PC-9 (cell line): ENCODE measurements at regions not wholly inside any gene's neighbourhood (a gene's known extent, or its start where the extent isn't known, plus 50 kb on each side); places are given as distances from the start of the nearest gene placed in this dataset.

Experiments used
- BruUV-seq: library from RNA; stranded (reverse); fragments of 400-500 nt; replicated peaks from 2 replicates; lab custom pipeline; 2021; lab: Mats Ljungman, UMichigan
- CTCF ChIA-PET: fragments of 300-600 bp; sonication (Branson Sonifier 250); formaldehyde crosslinking; loops from one replicate; lab custom pipeline; 2022; ENCODE audit warnings: antibody characterized with exemption; lab: Charles Lee
- POLR2A ChIA-PET: fragments of 300-600 bp; sonication (Branson Sonifier 250); formaldehyde crosslinking; loops from one replicate; lab custom pipeline; 2022; ENCODE audit warnings: antibody characterized with exemption; ENCODE audit not compliant: unreplicated experiment; lab: Charles Lee
- DNase-seq, 2 experiments: peaks; one replicate each; pipeline versions ENCODE4 v3.0.0 to v3.0.0-alpha.2; 2015 to 2022; ENCODE audit warnings: mixed read lengths in 1 of 2
- H2AFZ ChIP-seq: fragments of 200-600 bp; sonication (generic); 2 replicates; pipeline ENCODE4 v1.8.1; 2017; ENCODE audit warnings: antibody characterized with exemption
- H3F3A ChIP-seq: fragments of 200-600 bp; sonication (generic); 2 replicates; pipeline ENCODE4 v1.8.1; 2017; ENCODE audit warnings: antibody characterized with exemption, mild to moderate bottlenecking, low read depth; ENCODE audit not compliant: insufficient read depth
- H3K27ac ChIP-seq: fragments of 200-600 bp; sonication (generic); 2 replicates; pipeline ENCODE4 v1.6.1; 2016; ENCODE audit warnings: mixed run types
- H3K27me3 ChIP-seq: fragments of 200-600 bp; sonication (generic); 2 replicates; pipeline ENCODE4 v1.6.1; 2016; ENCODE audit warnings: low read depth, mixed run types; ENCODE audit not compliant: insufficient read depth
- H3K36me3 ChIP-seq: fragments of 200-600 bp; sonication (generic); 2 replicates; pipeline ENCODE4 v1.6.1; 2016; ENCODE audit warnings: low read depth, mixed run types
- H3K4me1 ChIP-seq: fragments of 200-600 bp; sonication (generic); replicated peaks from 2 replicates; pipeline ENCODE4 v1.6.1; 2016; ENCODE audit warnings: mixed run types; ENCODE audit not compliant: insufficient read depth
- H3K4me2 ChIP-seq: fragments of 200-600 bp; sonication (generic); 2 replicates; pipeline ENCODE4 v1.6.1; 2017; ENCODE audit warnings: mixed run types
- H3K4me3 ChIP-seq: fragments of 200-600 bp; sonication (generic); 2 replicates; pipeline ENCODE4 v1.6.1; 2016; ENCODE audit warnings: mixed run types
- H3K79me2 ChIP-seq: fragments of 200-600 bp; sonication (generic); 2 replicates; pipeline ENCODE4 v1.6.1; 2017; ENCODE audit warnings: low read depth, mixed run types
- H3K9me2 ChIP-seq: fragments of 200-600 bp; sonication (generic); 2 replicates; pipeline ENCODE4 v1.8.1; 2017; ENCODE audit warnings: mild to moderate bottlenecking; ENCODE audit not compliant: insufficient read depth
- H3K9me3 ChIP-seq: fragments of 200-600 bp; sonication (generic); 2 replicates; pipeline ENCODE4 v1.8.1; 2016; ENCODE audit warnings: low read depth; ENCODE audit not compliant: insufficient read depth
- H4K20me1 ChIP-seq: fragments of 200-600 bp; sonication (generic); 2 replicates; pipeline ENCODE4 v1.8.1; 2017; ENCODE audit not compliant: insufficient read depth
- EZH2 ChIP-seq: fragments of 200-600 bp; sonication (generic); IDR thresholded peaks from 2 replicates; pipeline ENCODE4 v1.8.0; 2017; ENCODE audit warnings: antibody characterized with exemption, low read depth
- intact Hi-C: fragments of 100-400 bp; cut with micrococcal nuclease; formaldehyde crosslinking; loops from one replicate; pipeline ENCODE4 v1.10.0; 2022; ENCODE audit not compliant: unreplicated experiment
- TF ChIP-seq, protein P1 (sequence below): fragments of 200-600 bp; sonication (generic); conservative IDR thresholded peaks from 2 replicates; pipeline ENCODE4 v1.6.1; 2017; ENCODE audit warnings: mixed run types, antibody characterized with exemption, mild to moderate bottlenecking, moderate library complexity

GRCh38 chr3:150357923-150358607 is 50.0 kb upstream of the TSC22D2 start:
- H2AFZ ChIP-seq = no peak overlapping the region
- no peak overlapping the region for H3K27ac ChIP-seq
- POLR2A ChIA-PET = interaction anchor here (0.5 to 0.6 kb wide), 3 partner anchors 61 to 182 kb away, joined by 3 to 4 read pairs (median 3); no protein-coding TSS in a partner anchor
- no peaks in the 10 kb centered on the region for H3K79me2 ChIP-seq
- H3K4me2 ChIP-seq = no peak overlapping the region
- H3K27me3 ChIP-seq = no peaks in the 10 kb centered on the region
- no peak overlapping the region for H3K4me3 ChIP-seq
- intact Hi-C loops = no loop called here
- H3K9me2 ChIP-seq = no peaks in the 10 kb centered on the region
- TF ChIP-seq, protein P1, sequence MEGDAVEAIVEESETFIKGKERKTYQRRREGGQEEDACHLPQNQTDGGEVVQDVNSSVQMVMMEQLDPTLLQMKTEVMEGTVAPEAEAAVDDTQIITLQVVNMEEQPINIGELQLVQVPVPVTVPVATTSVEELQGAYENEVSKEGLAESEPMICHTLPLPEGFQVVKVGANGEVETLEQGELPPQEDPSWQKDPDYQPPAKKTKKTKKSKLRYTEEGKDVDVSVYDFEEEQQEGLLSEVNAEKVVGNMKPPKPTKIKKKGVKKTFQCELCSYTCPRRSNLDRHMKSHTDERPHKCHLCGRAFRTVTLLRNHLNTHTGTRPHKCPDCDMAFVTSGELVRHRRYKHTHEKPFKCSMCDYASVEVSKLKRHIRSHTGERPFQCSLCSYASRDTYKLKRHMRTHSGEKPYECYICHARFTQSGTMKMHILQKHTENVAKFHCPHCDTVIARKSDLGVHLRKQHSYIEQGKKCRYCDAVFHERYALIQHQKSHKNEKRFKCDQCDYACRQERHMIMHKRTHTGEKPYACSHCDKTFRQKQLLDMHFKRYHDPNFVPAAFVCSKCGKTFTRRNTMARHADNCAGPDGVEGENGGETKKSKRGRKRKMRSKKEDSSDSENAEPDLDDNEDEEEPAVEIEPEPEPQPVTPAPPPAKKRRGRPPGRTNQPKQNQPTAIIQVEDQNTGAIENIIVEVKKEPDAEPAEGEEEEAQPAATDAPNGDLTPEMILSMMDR = no peak
- no peak for TF ChIP-seq EZH2
- H4K20me1 ChIP-seq = no peaks in the 10 kb centered on the region
- peaks cover 12% of the 10 kb centered on the region for H3F3A ChIP-seq
- H3K4me1 ChIP-seq = peaks cover 19% of the 10 kb centered on the region
- DNase-seq = no peak
- no peaks in the 10 kb centered on the region for H3K36me3 ChIP-seq
- CTCF ChIA-PET = no interaction called here
- no TSS peak for BruUV-seq
- H3K9me3 ChIP-seq = no peaks in the 10 kb centered on the region

DNA sequence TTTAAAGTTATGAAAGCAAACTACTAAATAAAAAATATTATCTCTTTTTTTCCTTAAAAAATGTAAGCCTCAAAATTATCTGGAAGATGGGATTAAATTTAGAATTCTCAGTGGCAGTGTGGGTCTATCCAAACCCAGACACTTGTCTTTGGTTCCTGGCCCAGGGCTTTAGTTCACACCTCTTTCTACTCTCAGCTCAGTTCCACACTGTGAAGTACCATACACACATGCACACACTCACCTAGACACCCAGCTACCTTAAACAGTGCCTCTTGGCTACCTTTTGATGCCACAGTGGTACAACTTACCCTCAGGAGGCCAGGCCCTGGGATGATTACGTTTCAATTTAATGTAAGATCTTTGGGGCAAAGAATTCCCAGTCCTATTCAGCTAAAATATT is 51.0 kb upstream of the TSC22D2 start:
- no peak overlapping the region for H2AFZ ChIP-seq
- TF ChIP-seq, protein P1 = no peak
- TF ChIP-seq EZH2 = no peak
- H4K20me1 ChIP-seq = no peaks in the 10 kb centered on the region
- no peaks in the 10 kb centered on the region for H3K9me2 ChIP-seq
- no TSS peak for BruUV-seq
- H3K4me2 ChIP-seq = no peak overlapping the region
- intact Hi-C loops = no loop called here
- peaks cover 3% of the 10 kb centered on the region for H3F3A ChIP-seq
- H3K36me3 ChIP-seq = no peaks in the 10 kb centered on the region
- no peak overlapping the region for H3K27ac ChIP-seq
- H3K27me3 ChIP-seq = no peaks in the 10 kb centered on the region
- no peaks in the 10 kb centered on the region for H3K9me3 ChIP-seq
- DNase-seq = no peak
- no peak overlapping the region for H3K4me3 ChIP-seq
- CTCF ChIA-PET = interaction anchor here (0.7 kb wide), 1 partner anchor 142 kb away, joined by 3 read pairs; no protein-coding TSS in a partner anchor
- no peaks in the 10 kb centered on the region for H3K79me2 ChIP-seq
- peaks cover 9% of the 10 kb centered on the region for H3K4me1 ChIP-seq
- POLR2A ChIA-PET = interaction anchor here (0.6 kb wide), 1 partner anchor 60 kb away, joined by 3 read pairs; no protein-coding TSS in a partner anchor

DNA sequence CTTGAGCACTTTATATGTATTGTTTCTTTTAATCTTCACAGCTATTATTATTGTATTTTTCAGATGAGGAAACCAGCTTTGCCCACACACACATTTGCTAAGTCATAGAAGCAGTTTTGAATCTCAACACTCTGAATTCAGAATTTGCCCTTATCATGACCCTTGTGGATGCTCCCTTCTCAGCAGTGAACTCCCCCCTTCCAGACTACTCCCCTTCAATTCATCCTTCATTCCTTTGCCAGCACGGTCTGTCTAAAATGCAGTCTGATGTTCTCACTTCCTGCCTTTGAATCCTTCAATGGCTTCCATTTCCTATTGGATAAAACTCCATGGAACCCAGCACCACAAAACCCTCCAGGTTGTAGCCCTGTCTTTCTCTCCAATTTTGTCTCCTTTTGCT is 52.5 kb upstream of the TSC22D2 start:
- H2AFZ ChIP-seq = no peak overlapping the region
- POLR2A ChIA-PET = interaction anchor here (0.6 kb wide), 2 partner anchors 13 to 348 kb away, joined by 3 read pairs; partner anchors contain the start of gene ERICH6

More for the DNA sequence above, 52.5 kb upstream of the TSC22D2 start:
- no peaks in the 10 kb centered on the region for H4K20me1 ChIP-seq
- no peaks in the 10 kb centered on the region for H3F3A ChIP-seq
- no peak overlapping the region for H3K4me3 ChIP-seq
- H3K9me3 ChIP-seq = no peaks in the 10 kb centered on the region
- intact Hi-C loops = no loop called here
- TF ChIP-seq, protein P1 = no peak
- no peak for TF ChIP-seq EZH2
- H3K4me1 ChIP-seq = peaks cover 8% of the 10 kb centered on the region
- BruUV-seq = no TSS peak
- no peak overlapping the region for H3K4me2 ChIP-seq
- H3K79me2 ChIP-seq = no peaks in the 10 kb centered on the region
- DNase-seq = no peak
- no peaks in the 10 kb centered on the region for H3K27me3 ChIP-seq
- no peak overlapping the region for H3K27ac ChIP-seq
- H3K9me2 ChIP-seq = no peaks in the 10 kb centered on the region
- H3K36me3 ChIP-seq = no peaks in the 10 kb centered on the region
- CTCF ChIA-PET = interaction anchor here (0.6 kb wide), 1 partner anchor 13 kb away, joined by 11 read pairs; no protein-coding TSS in a partner anchor
